Adipocyte (in vitro differentiated cells): ENCODE measurements at regions not wholly inside any gene's neighbourhood (a gene's known extent, or its start where the extent isn't known, plus 50 kb on each side); places are given as distances from the start of the nearest gene placed in this dataset.
A peak's percentile ranks its signal among the peaks of the same experiment; 100 is the strongest.

ENCODE experiments used
- DNase-seq: peaks from one replicate; pipeline ENCODE4 v3.0.0-alpha.2; 2015; ENCODE audit warnings: low read depth
- H3K27me3 ChIP-seq: replicated peaks from 2 replicates; pipeline ENCODE4 v1.7.0; 2013; ENCODE audit warnings: mild to moderate bottlenecking, low read length, moderate library complexity; ENCODE audit not compliant: control insufficient read depth, insufficient read depth
- H3K36me3 ChIP-seq: 2 replicates; pipeline ENCODE4 v1.7.0; 2013; ENCODE audit warnings: low read length, mild to moderate bottlenecking, moderate library complexity; ENCODE audit not compliant: control insufficient read depth, insufficient read depth, severe bottlenecking
- H3K4me1 ChIP-seq: 2 replicates; pipeline ENCODE4 v1.7.0; 2013; ENCODE audit warnings: mild to moderate bottlenecking, low read length, moderate library complexity; ENCODE audit not compliant: control insufficient read depth, insufficient read depth
- H3K4me3 ChIP-seq: 2 replicates; pipeline ENCODE4 v1.7.0; 2013; ENCODE audit warnings: mild to moderate bottlenecking, low read length, moderate library complexity
- H3K9ac ChIP-seq: 2 replicates; pipeline ENCODE4 v1.7.0; 2013; ENCODE audit warnings: mild to moderate bottlenecking, low read length, moderate library complexity
- H3K9me3 ChIP-seq: 2 replicates; pipeline ENCODE4 v1.7.0; 2013; ENCODE audit warnings: mild to moderate bottlenecking, low read length, moderate library complexity; ENCODE audit not compliant: control insufficient read depth

DNA sequence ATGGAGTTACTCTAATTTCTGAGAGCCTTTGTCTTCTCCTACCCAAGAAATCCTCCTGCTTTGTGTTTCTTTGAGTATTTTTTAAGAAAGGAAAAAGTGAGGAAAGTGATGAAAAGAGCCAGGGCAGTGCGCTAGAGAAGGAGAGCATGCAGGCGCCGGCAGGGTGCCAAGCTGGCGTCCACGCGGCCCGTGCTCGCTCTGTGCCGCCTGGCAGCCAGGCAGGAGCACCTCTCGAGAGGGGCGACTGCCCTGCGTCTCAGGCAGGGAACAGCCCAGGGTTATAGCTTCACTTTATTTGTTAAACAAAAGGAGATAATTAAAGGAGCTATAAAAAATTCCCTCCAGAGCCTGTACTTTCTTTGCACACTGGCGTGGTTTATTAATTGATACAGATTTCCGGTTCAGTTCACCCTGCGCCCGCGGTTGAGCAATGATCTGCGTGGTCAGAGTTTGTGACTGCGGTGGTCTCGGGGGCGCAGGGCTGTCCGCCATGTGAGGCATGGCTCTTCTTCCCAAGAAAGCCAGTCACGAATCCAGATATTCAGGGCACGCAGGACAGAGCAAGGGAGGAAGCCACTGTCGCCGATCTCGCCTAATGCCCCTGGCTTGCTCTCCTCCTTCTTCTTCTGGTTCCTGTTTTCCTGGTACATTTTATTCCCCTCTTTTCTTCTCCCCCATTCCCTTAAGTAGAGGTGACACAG lies 110.8 kb upstream of the PAQR3 start:
- no peaks in the 10 kb centered on the region for H3K4me1 ChIP-seq
- no peak for DNase-seq
- no peaks in the 10 kb centered on the region for H3K9me3 ChIP-seq
- H3K36me3 ChIP-seq: no peaks in the 10 kb centered on the region
- H3K9ac ChIP-seq: no peak overlapping the region
- no peaks in the 10 kb centered on the region for H3K27me3 ChIP-seq
- no peak overlapping the region for H3K4me3 ChIP-seq

DNA sequence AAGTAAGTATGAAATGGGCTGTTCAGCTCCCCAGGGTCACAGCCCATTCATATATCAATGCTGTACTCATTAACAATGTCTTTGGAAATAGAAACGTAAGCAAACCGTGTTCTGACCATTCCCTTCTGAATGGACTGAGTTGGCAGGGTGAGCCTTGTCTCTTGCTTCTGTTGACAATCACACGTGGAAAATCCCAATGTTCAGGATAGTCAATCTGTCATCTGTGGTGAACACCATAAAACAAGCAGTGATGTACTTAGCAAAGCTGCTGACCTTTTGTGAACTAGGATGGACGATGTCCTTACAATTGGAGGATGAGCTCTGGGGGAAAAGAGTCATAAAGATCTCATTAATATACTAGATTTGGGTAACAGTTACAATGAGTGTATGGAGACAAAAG lies 109.6 kb upstream of the PAQR3 start:
- Histone ChIP-seq H3K27me3 (no peaks in the 10 kb centered on the region), H3K36me3 (no peaks in the 10 kb centered on the region), H3K4me3 (no peak overlapping the region), H3K4me1 (no peaks in the 10 kb centered on the region), H3K9ac (no peak overlapping the region), H3K9me3 (no peaks in the 10 kb centered on the region)
- DNase-seq: no peak

DNA sequence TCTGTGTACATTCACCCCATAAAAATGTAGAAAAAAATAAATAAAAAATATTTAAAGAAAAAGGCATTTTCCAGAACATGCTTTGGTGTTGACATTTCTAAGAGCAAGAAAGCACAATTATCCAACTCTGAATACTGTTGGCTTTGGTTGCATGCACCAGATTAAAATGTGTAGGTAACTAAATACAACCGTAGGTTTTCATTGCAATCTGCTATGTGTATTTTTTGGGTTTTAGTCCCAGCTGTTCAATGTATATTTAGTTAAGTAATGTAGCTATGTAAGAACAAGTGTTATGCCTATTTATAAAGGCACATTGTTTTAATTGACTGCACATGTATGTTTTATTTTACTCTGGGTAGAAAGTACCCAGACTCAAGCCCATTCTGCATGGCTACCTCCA lies 108.1 kb upstream of the PAQR3 start:
- Histone ChIP-seq H3K36me3 (no peaks in the 10 kb centered on the region), H3K9me3 (no peaks in the 10 kb centered on the region), H3K4me3 (no peak overlapping the region), H3K9ac (no peak overlapping the region), H3K27me3 (no peaks in the 10 kb centered on the region), H3K4me1 (no peaks in the 10 kb centered on the region)
- no peak for DNase-seq

DNA sequence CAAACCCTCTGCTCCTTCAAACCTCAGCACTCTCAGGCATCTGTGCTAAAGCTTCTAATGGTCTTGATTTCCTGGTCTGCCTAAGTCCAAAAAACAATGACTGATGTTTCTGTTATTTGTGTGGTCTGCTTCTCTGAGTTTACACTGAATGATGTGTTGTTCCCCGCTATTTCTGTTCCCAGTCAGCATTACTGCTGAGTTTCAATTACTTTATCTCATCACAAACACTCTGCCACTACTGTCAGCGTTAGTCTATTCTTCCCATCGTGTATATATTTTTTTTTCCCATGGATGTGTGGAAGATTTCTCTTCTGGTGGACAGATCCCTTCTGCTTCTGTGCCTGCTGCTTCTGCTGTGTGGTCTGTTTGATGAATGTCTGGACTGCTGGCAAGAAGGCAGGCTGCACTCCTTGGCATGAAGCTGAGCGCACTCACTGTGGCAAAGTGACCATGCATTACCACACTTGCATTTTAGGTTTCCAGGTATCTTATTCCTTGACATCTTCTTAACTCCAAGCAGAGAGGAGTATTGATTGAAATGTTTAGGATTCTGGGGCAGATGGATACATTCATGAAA lies 106.9 kb upstream of the PAQR3 start:
- no peaks in the 10 kb centered on the region for H3K4me1 ChIP-seq
- no peaks in the 10 kb centered on the region for H3K9me3 ChIP-seq
- no peak for DNase-seq
- H3K4me3 ChIP-seq: no peak overlapping the region
- no peaks in the 10 kb centered on the region for H3K36me3 ChIP-seq
- no peaks in the 10 kb centered on the region for H3K27me3 ChIP-seq
- no peak overlapping the region for H3K9ac ChIP-seq

DNA sequence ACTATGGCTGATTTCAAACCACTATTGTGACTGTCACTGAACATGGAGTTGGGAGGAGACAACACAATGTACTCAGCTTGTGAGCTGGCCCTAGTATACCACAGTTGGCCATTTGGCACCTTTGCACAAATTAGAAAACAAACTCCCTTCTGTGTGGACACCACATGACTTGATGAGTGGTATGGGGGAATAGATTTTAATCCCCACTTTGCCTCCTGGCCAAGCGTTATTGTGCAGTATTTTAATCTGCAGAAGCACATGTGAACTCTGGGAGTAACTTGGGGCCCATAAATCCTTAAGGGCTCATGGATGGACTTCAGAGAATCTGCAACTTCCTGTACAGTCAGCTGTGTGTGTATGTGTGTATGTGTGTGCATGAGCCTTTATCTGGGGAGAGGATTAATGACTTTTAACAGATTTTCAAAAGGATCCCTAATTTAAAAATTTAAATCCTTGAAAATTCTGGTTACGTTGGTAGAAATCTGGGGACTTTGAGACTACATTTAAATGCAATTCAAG lies 105.0 kb upstream of the PAQR3 start:
- no peaks in the 10 kb centered on the region for H3K4me1 ChIP-seq
- H3K9ac ChIP-seq: no peak overlapping the region
- H3K9me3 ChIP-seq: no peaks in the 10 kb centered on the region
- H3K27me3 ChIP-seq: no peaks in the 10 kb centered on the region
- no peak overlapping the region for H3K4me3 ChIP-seq
- no peak for DNase-seq
- no peaks in the 10 kb centered on the region for H3K36me3 ChIP-seq

DNA sequence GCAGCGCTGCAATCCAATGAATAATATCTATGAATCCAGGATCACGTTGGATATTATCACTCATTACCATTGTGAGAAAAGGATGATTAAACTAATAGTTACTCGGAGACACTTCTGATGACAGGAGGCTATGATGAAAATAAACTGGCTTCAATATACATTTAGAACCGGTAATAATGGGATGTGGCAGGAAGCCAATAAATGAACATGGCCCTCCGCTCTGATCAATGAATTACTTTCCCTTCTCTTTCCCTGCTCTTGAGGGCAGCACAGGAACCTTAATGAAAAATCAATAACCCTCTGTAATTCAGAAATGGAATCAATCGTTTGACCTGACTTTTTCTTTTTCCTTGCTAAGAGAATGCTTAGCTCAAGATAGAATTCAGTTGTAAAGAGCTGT lies 103.9 kb upstream of the PAQR3 start:
- H3K9me3 ChIP-seq: no peaks in the 10 kb centered on the region
- H3K4me3 ChIP-seq: no peak overlapping the region
- DNase-seq: no peak
- H3K9ac ChIP-seq: no peak overlapping the region
- H3K27me3 ChIP-seq: no peaks in the 10 kb centered on the region
- no peaks in the 10 kb centered on the region for H3K36me3 ChIP-seq
- H3K4me1 ChIP-seq: no peaks in the 10 kb centered on the region

DNA sequence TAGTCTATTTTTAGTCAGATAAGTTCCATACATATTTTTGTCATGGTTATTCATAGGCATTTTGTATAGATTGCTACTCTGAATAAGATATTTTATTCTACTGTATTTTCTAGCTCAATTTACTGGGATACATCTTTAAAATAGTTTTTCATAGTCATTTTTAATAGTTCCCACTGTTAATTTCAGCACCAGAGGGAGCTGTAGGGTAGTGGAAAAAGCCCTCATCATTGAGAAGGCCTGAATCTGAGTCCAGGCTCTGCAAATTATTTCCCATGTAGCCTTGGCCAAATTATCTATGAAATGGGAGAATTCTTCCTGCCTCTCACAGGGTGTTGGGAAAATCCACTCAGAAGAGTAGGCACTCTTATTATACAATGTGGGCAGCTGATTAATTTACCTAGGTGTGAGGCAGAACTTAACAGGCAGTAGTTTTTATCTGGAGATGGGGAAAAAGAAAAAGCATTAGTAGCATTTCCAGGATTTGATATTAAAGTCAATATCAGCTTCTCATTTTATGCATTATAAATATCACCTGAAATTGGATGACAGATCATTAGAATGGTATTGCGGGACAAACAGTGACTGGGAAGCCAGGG lies 102.9 kb upstream of the PAQR3 start:
- no peaks in the 10 kb centered on the region for H3K9me3 ChIP-seq
- no peaks in the 10 kb centered on the region for H3K4me1 ChIP-seq
- H3K9ac ChIP-seq: no peak overlapping the region
- DNase-seq: peak; percentile 62
- H3K4me3 ChIP-seq: no peak overlapping the region
- H3K27me3 ChIP-seq: no peaks in the 10 kb centered on the region
- no peaks in the 10 kb centered on the region for H3K36me3 ChIP-seq

DNA sequence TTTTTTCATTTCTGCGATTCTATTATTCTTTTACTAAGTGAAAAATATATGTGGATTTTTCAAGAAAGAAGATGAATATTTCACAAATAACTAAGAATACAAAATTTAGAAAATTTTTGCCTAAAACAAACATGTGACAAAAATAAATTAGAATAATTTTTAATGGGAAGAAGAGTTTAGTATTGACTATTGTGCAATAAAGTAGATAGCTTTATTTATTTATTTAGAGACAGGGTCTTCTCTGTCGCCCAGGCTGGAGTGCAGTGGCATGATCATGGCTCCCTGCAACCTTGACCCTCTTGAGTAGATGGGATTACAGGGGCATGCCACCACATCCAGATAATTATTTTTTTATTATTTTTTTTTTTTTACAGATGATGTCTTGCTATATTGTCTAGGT lies 95.3 kb upstream of the PAQR3 start:
- H3K27me3 ChIP-seq: no peaks in the 10 kb centered on the region
- DNase-seq: no peak
- no peaks in the 10 kb centered on the region for H3K9me3 ChIP-seq
- H3K9ac ChIP-seq: no peak overlapping the region
- H3K4me3 ChIP-seq: no peak overlapping the region
- no peaks in the 10 kb centered on the region for H3K4me1 ChIP-seq
- H3K36me3 ChIP-seq: no peaks in the 10 kb centered on the region

DNA sequence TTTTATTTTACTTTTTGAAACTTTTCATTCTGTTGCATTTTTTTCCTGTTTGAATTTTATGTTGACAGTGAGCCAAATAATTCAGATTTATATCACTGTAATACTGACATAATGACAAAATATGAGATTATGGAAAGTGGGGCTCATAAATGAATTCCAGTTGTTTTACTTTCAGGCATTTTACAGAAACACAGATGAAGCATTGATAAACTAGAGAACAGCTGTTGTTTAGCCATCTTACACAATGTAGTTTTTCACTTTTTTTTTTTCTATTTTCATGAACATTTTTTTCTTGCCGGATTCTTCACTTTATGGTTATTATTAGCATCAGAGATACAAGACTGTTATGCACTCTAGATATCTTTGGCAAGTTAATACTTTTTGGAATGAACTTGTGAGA lies 91.7 kb upstream of the PAQR3 start:
- Histone ChIP-seq H3K27me3 (no peaks in the 10 kb centered on the region), H3K9me3 (no peaks in the 10 kb centered on the region), H3K36me3 (no peaks in the 10 kb centered on the region), H3K9ac (no peak overlapping the region), H3K4me3 (no peak overlapping the region), H3K4me1 (no peaks in the 10 kb centered on the region)
- no peak for DNase-seq

DNA sequence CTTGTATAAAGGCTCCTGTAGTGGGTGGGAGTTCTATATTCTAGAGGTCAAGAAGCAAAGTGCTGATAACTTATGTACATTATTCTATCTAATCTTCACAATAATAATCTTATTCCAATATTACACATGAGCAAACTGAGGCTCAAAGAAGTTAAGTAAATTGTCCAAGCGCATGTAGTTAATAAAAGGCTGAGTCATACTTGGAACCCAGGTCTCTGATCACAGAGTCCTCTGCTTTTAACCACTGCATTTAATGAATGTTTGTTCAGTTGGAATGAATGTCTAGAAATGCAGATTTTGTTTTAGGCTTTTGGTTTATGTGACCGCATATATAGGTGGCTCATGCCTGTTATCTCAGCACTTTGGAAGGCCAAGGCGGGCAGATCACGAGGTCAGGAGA lies 88.4 kb upstream of the PAQR3 start:
- Histone ChIP-seq H3K9me3 (no peaks in the 10 kb centered on the region), H3K4me3 (no peak overlapping the region), H3K27me3 (no peaks in the 10 kb centered on the region), H3K4me1 (no peaks in the 10 kb centered on the region), H3K9ac (no peak overlapping the region), H3K36me3 (no peaks in the 10 kb centered on the region)
- no peak for DNase-seq

DNA sequence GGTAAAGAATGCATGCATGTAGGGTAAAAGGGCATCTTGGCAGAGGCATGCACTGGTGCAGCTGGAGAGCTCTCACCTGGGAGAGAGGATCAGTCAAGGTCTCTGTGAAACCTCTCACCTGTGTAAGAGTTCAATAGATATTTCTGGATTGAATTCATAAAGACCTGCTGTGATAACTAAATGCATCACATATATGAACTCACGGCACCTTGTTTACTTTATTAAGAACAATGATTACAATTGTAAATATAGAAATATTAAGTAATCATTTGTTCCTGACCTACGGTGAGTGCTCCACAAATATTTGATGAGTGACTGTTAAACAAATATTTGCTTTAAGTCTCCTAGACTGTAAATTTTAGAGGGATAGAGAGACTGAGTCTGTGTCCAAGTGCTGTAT lies 85.9 kb upstream of the PAQR3 start:
- Histone ChIP-seq H3K27me3 (no peaks in the 10 kb centered on the region), H3K9me3 (no peaks in the 10 kb centered on the region), H3K36me3 (no peaks in the 10 kb centered on the region), H3K4me3 (no peak overlapping the region), H3K4me1 (no peaks in the 10 kb centered on the region), H3K9ac (no peak overlapping the region)
- DNase-seq: no peak
